ENCODE measurements at regions not wholly inside any gene's neighbourhood (a gene's known extent, or its start where the extent isn't known, plus 50 kb on each side); places are given as distances from the start of the nearest gene placed in this dataset.

GRCh38 chr11:70643642-70644041 is 245.3 kb downstream of the CTTN start:
- TF ChIP-seq CTCF (IDR thresholded peaks at IDR 0.05), result no peak
- DNase-seq (ENCODE audit: low spot score) (no peak), ATAC-seq (ENCODE audit: low FRiP score) (no peak)

- DNase-seq (ENCODE audit: low spot score) (no peak), ATAC-seq (ENCODE audit: low FRiP score) (no peak)
- TF ChIP-seq CTCF (IDR thresholded peaks at IDR 0.05), result no peak
Observed at GRCh38 chr11:70644343-70645060, 246.2 kb downstream of the CTTN start.

GRCh38 chr11:70645537-70645936 is 247.2 kb downstream of the CTTN start:
- DNase-seq (ENCODE audit: low spot score) (no peak), ATAC-seq (ENCODE audit: low FRiP score) (no peak)
- TF ChIP-seq CTCF (IDR thresholded peaks at IDR 0.05), result no peak

- ATAC-seq (ENCODE audit: low FRiP score) (no peak), DNase-seq (ENCODE audit: low spot score) (no peak)
- no peak for TF ChIP-seq CTCF (IDR thresholded peaks at IDR 0.05)
Observed at GRCh38 chr11:70646272-70647049, 248.1 kb downstream of the CTTN start.

- no peak for DNase-seq (ENCODE audit: low spot score)
- TF ChIP-seq CTCF (IDR thresholded peaks at IDR 0.05), result no peak
- ATAC-seq (ENCODE audit: low FRiP score), result no peak
Observed at GRCh38 chr11:70647188-70648166, 249.1 kb downstream of the CTTN start.

GRCh38 chr11:70650075-70650909 is 252.0 kb downstream of the CTTN start:
- TF ChIP-seq CTCF (IDR thresholded peaks at IDR 0.05), result no peak
- no peak for ATAC-seq (ENCODE audit: low FRiP score)
- DNase-seq (ENCODE audit: low spot score), result peak; percentile 31

Measured in omental fat pad (tissue), 3 donors.